GM23248 (cell line): ENCODE measurements at regions not wholly inside any gene's neighbourhood (a gene's known extent, or its start where the extent isn't known, plus 50 kb on each side); places are given as distances from the start of the nearest gene placed in this dataset.

Source experiments
- DNase-seq: peaks from one replicate; pipeline ENCODE4 v3.0.0-alpha.2; 2015
- H2AFZ ChIP-seq: fragments of 200-600 bp; sonication (generic); 2 replicates; pipeline ENCODE4 v1.6.1; 2016; ENCODE audit warnings: antibody characterized with exemption
- H3F3A ChIP-seq: fragments of 200-600 bp; sonication (generic); 2 replicates; pipeline ENCODE4 v1.6.1; 2016; ENCODE audit warnings: mild to moderate bottlenecking, antibody characterized with exemption, mixed run types; ENCODE audit not compliant: insufficient read depth
- H3K27ac ChIP-seq: fragments of 200-600 bp; sonication (generic); 2 replicates; pipeline ENCODE4 v1.5.1; 2016; ENCODE audit warnings: mild to moderate bottlenecking
- H3K27me3 ChIP-seq: fragments of 200-600 bp; sonication (generic); replicated peaks from 2 replicates; pipeline ENCODE4 v1.6.1; 2016; ENCODE audit warnings: mild to moderate bottlenecking; ENCODE audit not compliant: insufficient read depth
- H3K36me3 ChIP-seq: fragments of 200-600 bp; sonication (generic); 2 replicates; pipeline ENCODE4 v1.6.1; 2016; ENCODE audit warnings: low read depth, mild to moderate bottlenecking
- H3K4me1 ChIP-seq: fragments of 200-600 bp; sonication (generic); 2 replicates; pipeline ENCODE4 v1.6.1; 2016; ENCODE audit warnings: mild to moderate bottlenecking; ENCODE audit not compliant: insufficient read depth
- H3K4me2 ChIP-seq: fragments of 200-600 bp; sonication (generic); one replicate; pipeline ENCODE4 v1.6.1; 2016; ENCODE audit warnings: mild to moderate bottlenecking; ENCODE audit not compliant: unreplicated experiment
- H3K4me3 ChIP-seq: fragments of 200-600 bp; sonication (generic); 2 replicates; pipeline ENCODE4 v1.5.1; 2016; ENCODE audit warnings: mild to moderate bottlenecking
- H3K79me2 ChIP-seq: fragments of 200-600 bp; sonication (generic); 2 replicates; pipeline ENCODE4 v1.6.1; 2016; ENCODE audit warnings: mild to moderate bottlenecking; ENCODE audit not compliant: insufficient read depth
- H3K9ac ChIP-seq: fragments of 200-600 bp; sonication (generic); 2 replicates; pipeline ENCODE4 v1.6.1; 2016; ENCODE audit warnings: mild to moderate bottlenecking
- H3K9me2 ChIP-seq: fragments of 200-600 bp; sonication (generic); 2 replicates; pipeline ENCODE4 v1.6.1; 2016; ENCODE audit warnings: mixed run types, mild to moderate bottlenecking, moderate library complexity; ENCODE audit not compliant: insufficient read depth
- H3K9me3 ChIP-seq: fragments of 200-600 bp; sonication (generic); one replicate; pipeline ENCODE4 v1.6.1; 2017; ENCODE audit warnings: low read depth
- H4K20me1 ChIP-seq: fragments of 200-600 bp; sonication (generic); 2 replicates; pipeline ENCODE4 v1.6.0; 2016; ENCODE audit not compliant: insufficient read depth
- EZH2 ChIP-seq: fragments of 200-600 bp; sonication (generic); IDR thresholded peaks from 2 replicates; pipeline ENCODE4 v1.6.1; 2018; ENCODE audit warnings: antibody characterized with exemption, mild to moderate bottlenecking; ENCODE audit not compliant: insufficient read depth, poor library complexity, severe bottlenecking
- EZH2phosphoT487 ChIP-seq: fragments of 200-600 bp; sonication (generic); IDR thresholded peaks from 2 replicates; pipeline ENCODE4 v1.6.1; 2018; ENCODE audit warnings: antibody characterized with exemption, moderate library complexity, mild to moderate bottlenecking, low read depth; ENCODE audit not compliant: insufficient read depth
- WGBS, 2 experiments: methylation state at CpG; one replicate each; pipeline ENCODE4 v1.1.6; 2015 to 2017; ENCODE audit warnings: low lambda C conversion rate in 2 of 2, low coverage in 1 of 2; ENCODE audit errors: missing lambda C conversion rate in 2 of 2; 5-methylcytosine and 5-hydroxymethylcytosine counted together
- in situ Hi-C: fragments of 300-500 bp; cut with MboI; formaldehyde crosslinking; loops from 2 replicates; pipeline ENCODE4 v1.15.0; 2020

DNA sequence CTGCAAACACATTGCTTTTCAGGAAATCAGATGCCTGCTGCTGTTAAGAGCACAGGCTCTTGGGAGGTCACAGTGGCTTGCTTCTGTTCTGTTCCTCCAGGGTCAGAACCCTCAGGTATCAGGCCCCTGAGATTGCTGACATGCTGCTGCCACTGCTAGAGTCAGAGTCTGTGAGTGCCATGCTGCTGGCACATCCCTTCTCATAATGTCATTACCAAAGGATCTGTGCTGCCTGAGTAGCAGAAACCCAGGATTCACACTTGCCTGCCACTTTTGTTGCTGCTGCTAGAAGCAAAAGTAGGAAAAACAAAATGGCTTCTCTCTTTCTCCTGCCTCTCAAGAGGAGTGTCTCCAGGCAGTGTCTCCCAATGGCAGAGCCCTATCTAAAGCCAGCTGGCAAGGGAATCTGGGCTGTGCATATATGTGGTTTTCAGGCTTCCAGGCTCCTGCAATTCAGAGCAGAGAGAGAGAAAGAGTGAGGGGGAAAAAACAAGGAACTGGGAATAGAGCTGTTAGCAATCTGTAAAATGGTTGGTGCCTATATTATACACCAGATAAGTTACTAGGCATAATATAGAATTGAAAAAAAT lies 180.3 kb downstream of the MYCN start:
- Histone ChIP-seq H3K36me3 (no peaks in the 10 kb centered on the region), H3K4me2 (no peak overlapping the region), H3K27me3 (no peaks in the 10 kb centered on the region), H3F3A (no peaks in the 10 kb centered on the region), H3K4me3 (no peak overlapping the region), H4K20me1 (no peaks in the 10 kb centered on the region), H2AFZ (no peak overlapping the region), H3K9me2 (no peaks in the 10 kb centered on the region), H3K79me2 (no peaks in the 10 kb centered on the region), H3K4me1 (no peaks in the 10 kb centered on the region), H3K9me3 (no peaks in the 10 kb centered on the region), H3K9ac (no peak overlapping the region), H3K27ac (no peak overlapping the region)
- in situ Hi-C loops = no loop called here
- DNase-seq = no peak
- TF ChIP-seq EZH2phosphoT487 (no peak), EZH2 (no peak)

DNA sequence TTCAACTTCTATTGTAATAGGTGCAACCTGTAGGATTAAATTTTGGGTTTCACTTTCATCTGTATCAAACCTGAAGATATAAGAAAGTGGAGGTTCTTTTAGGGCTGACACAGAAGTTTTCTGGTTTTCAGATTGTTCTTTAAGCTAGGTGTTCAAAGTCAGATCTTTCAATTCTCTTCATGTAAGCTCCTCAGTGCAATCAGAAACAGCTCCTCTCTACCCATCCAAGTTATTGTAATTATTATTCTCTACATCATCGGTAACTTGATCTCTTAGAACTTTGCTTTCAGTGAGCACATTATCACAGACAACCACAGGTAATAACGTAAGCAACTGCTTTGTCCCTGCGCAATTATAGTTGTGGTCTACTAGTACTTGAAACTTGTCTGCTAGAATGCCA lies 179.4 kb downstream of the MYCN start:
- Histone ChIP-seq H2AFZ (no peak overlapping the region), H4K20me1 (no peaks in the 10 kb centered on the region), H3K79me2 (no peaks in the 10 kb centered on the region), H3K4me3 (no peak overlapping the region), H3K9me3 (no peaks in the 10 kb centered on the region), H3K9ac (no peak overlapping the region), H3K36me3 (no peaks in the 10 kb centered on the region), H3K27ac (no peak overlapping the region), H3K4me1 (no peaks in the 10 kb centered on the region), H3K4me2 (no peak overlapping the region), H3F3A (no peaks in the 10 kb centered on the region), H3K9me2 (no peaks in the 10 kb centered on the region), H3K27me3 (no peaks in the 10 kb centered on the region)
- in situ Hi-C loops = no loop called here
- TF ChIP-seq EZH2phosphoT487 (no peak), EZH2 (no peak)
- DNase-seq = no peak
- 48 to 50% methylated on average over 3 of the region's 3 CpGs for WGBS, 2 experiments

DNA sequence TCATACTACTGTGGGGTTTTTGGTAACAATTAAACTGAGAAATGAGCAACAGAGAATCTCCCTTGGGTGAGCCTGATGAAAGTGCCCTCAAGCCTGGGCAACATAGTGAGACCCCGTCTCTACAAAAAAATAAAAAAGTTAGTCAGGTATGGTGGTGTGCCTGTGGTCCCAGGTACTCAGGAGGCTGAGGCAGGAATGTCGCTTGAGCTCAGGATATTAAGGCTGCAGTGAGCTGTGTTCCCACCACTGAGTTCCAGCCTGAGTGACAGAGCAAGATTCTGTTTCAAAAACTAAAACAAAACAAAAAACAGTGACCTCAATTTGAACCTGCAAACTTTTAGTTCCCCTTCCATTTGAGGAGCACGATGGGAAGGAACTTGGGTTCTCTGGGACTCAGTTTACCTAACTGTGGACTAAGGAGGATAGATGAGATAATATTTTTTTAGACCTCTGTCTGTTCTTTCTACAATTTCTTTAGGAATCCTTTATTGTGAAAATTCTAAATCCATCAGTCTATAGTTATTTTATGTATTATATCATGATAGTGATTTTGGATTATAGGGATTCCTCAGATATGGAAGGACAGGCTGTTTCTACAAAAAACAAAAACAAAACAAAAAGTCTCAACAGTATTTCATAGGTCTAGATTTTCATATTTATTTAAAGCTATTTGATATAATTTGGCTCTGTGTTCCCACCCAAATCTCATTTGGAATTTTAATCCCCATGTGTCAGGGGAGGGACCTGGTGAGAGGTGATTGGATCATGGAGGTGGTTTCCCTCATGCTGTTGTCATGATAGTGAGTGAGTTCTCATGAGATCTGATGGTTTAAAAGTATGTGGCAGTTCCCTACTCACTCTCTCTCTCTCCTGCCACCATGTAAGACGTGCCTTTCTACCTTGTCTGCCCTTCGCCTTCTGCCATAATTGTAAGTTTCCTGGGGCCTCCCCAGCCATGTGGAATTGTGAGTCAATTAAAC lies 178.6 kb downstream of the MYCN start:
- TF ChIP-seq EZH2 = no peak
- H4K20me1 ChIP-seq = no peaks in the 10 kb centered on the region
- H3K4me3 ChIP-seq = no peak overlapping the region
- no peak overlapping the region for H3K4me2 ChIP-seq
- DNase-seq = no peak
- no peak overlapping the region for H3K9ac ChIP-seq
- H2AFZ ChIP-seq = no peak overlapping the region
- H3K36me3 ChIP-seq = no peaks in the 10 kb centered on the region
- no peaks in the 10 kb centered on the region for H3K9me2 ChIP-seq
- 26 to 35% methylated on average over 5 of the region's 5 CpGs for WGBS, 2 experiments
- in situ Hi-C loops = no loop called here
- H3K4me1 ChIP-seq = no peaks in the 10 kb centered on the region
- no peaks in the 10 kb centered on the region for H3K9me3 ChIP-seq
- no peaks in the 10 kb centered on the region for H3F3A ChIP-seq
- H3K27ac ChIP-seq = no peak overlapping the region
- no peaks in the 10 kb centered on the region for H3K79me2 ChIP-seq
- no peaks in the 10 kb centered on the region for H3K27me3 ChIP-seq

DNA sequence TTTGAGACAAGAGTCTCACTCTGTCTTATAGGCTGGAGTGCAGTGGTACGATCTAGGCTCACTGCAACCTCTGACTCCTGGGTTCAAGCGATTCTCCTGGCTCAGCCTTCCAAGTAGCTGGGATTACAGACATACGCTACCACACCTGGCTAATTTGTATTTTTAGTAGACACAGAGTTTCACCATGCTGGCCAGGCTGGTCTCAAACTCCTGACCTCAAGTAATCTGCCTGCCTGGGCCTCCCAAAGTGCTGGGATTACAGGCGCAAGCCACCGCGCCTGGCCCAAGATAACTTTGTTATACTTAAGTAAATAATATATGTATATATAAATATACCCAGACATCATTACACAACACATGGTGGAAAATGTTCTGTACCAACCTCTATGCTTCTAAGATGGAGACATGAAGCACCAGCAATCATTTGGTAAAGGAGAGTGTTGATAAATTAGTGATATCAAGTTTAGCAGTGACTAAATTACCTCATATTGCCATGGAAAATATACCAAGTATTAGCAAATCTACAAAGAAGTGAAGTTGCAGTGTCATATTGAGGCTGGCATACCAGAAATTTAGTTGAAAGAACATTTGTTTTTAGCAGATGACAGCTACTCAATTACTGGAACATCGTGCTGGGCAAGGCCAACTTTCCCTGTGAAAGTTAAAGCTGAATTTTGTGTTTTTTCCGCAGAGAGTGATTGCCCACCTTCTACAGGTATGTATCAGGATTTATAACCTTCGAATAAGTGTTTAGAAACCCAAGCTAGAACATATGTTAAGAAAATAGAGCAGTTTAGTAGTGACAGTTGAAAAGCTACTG lies 177.7 kb downstream of the MYCN start:
- no peaks in the 10 kb centered on the region for H3K36me3 ChIP-seq
- DNase-seq = no peak
- H3K9ac ChIP-seq = no peak overlapping the region
- WGBS, 2 experiments = 47 to 55% methylated on average over 7 to 9 of the region's 9 CpGs
- H3K4me1 ChIP-seq = no peaks in the 10 kb centered on the region
- H4K20me1 ChIP-seq = no peaks in the 10 kb centered on the region
- no peak overlapping the region for H3K4me3 ChIP-seq
- H2AFZ ChIP-seq = no peak overlapping the region
- H3K27me3 ChIP-seq = no peaks in the 10 kb centered on the region
- no peaks in the 10 kb centered on the region for H3K9me3 ChIP-seq
- H3F3A ChIP-seq = no peaks in the 10 kb centered on the region
- H3K4me2 ChIP-seq = no peak overlapping the region
- in situ Hi-C loops = no loop called here
- no peak for TF ChIP-seq EZH2phosphoT487
- TF ChIP-seq EZH2 = no peak
- no peak overlapping the region for H3K27ac ChIP-seq
- no peaks in the 10 kb centered on the region for H3K79me2 ChIP-seq
- H3K9me2 ChIP-seq = no peaks in the 10 kb centered on the region
